HCT116 (cell line): ENCODE measurements at regions not wholly inside any gene's neighbourhood (a gene's known extent, or its start where the extent isn't known, plus 50 kb on each side); places are given as distances from the start of the nearest gene placed in this dataset.

Experiments
- ATAC-seq: fragments of 200-7000 bp; cut with Tn5 transposase; 2 replicates; pipeline ENCODE4 v1.9.1; 2020; ENCODE audit warnings: mild to moderate bottlenecking, moderate library complexity
- BruUV-seq: library from RNA; stranded (reverse); fragments of 400-500 nt; replicated peaks from 2 replicates; lab custom pipeline; 2021; lab: Mats Ljungman, UMichigan
- CTCF ChIA-PET: fragments of 300-600 bp; sonication (Branson Sonifier 250); formaldehyde crosslinking; loops from one replicate; lab custom pipeline; 2021; ENCODE audit warnings: antibody characterized with exemption; lab: Charles Lee
- POLR2A ChIA-PET: fragments of 300-600, 350-600 bp; sonication (Branson Sonifier 250); formaldehyde crosslinking; loops from one replicate; lab custom pipeline; 2021; ENCODE audit warnings: antibody characterized with exemption; lab: Charles Lee
- RAD21 ChIA-PET, 2 experiments: fragments of 300-600 bp; sonication (Branson Sonifier 250); formaldehyde crosslinking; loops; one replicate each; lab custom pipeline; 2023; ENCODE audit warnings: low total read pairs in 2 of 2; ENCODE audit not compliant: uncharacterized antibody in 2 of 2, unreplicated experiment in 2 of 2, low non-redundant PET in 1 of 2; lab: Charles Lee
- DNase-seq: peaks from one replicate; pipeline ENCODE4 v3.0.0-alpha.2; 2010; ENCODE audit warnings: low read depth, low spot score
- H2AFZ ChIP-seq: fragments of 200-600 bp; shearing (Covaris generic), sonication (generic); 2 replicates; pipeline ENCODE4 v1.6.1; 2017; ENCODE audit warnings: low read depth, mixed run types, mixed read lengths, antibody characterized with exemption, low read length; ENCODE audit not compliant: poor library complexity, severe bottlenecking
- H3K27ac ChIP-seq: 2 replicates; pipeline ENCODE4 v1.5.1; 2012; ENCODE audit warnings: low read depth, low read length
- H3K27me3 ChIP-seq: fragments of 200-600 bp; sonication (generic); 2 replicates; pipeline ENCODE4 v1.6.1; 2016; ENCODE audit warnings: mixed run types, low read length, mixed read lengths; ENCODE audit not compliant: insufficient read depth
- H3K36me3 ChIP-seq, 2 experiments: fragments of 200-500 bp in 1 of 2; fragments of 200-600 bp in 1 of 2; sonication (Bioruptor generic) in 1 of 2; sonication (generic) in 1 of 2; 2 replicates each; pipeline versions ENCODE4 v1.5.1 to v1.6.1; 2014 to 2016; ENCODE audit warnings: low read length in 2 of 2, inconsistent platforms in 1 of 2, mixed read lengths in 1 of 2, mixed run types in 1 of 2; ENCODE audit not compliant: insufficient read depth in 2 of 2, control insufficient read depth in 1 of 2
- H3K4me1 ChIP-seq, 2 experiments: fragments of 200-600 bp in 1 of 2; sonication (generic) in 1 of 2; 2 replicates each; pipeline versions ENCODE4 v1.5.1 to v1.6.1; 2012 to 2017; ENCODE audit warnings: low read length in 2 of 2, inconsistent platforms in 1 of 2, mild to moderate bottlenecking in 1 of 2, mixed read lengths in 1 of 2, mixed run types in 1 of 2, moderate library complexity in 1 of 2; ENCODE audit not compliant: insufficient read depth in 2 of 2, control insufficient read depth in 1 of 2
- H3K4me2 ChIP-seq: fragments of 200-600 bp; sonication (generic); 2 replicates; pipeline ENCODE4 v1.6.1; 2017; ENCODE audit warnings: mixed run types, low read length, mixed read lengths
- H3K4me3 ChIP-seq, 2 experiments: fragments of 200-600 bp in 1 of 2; sonication (generic) in 1 of 2; replicated peaks in 1 of 2; 2 replicates each; pipeline ENCODE4 v1.5.1; 2011 to 2016; ENCODE audit warnings: low read length in 2 of 2, control low read depth in 1 of 2, low read depth in 1 of 2, mild to moderate bottlenecking in 1 of 2, mixed read lengths in 1 of 2, mixed run types in 1 of 2
- H3K79me2 ChIP-seq: fragments of 200-600 bp; sonication (generic); 2 replicates; pipeline ENCODE4 v1.6.1; 2017; ENCODE audit warnings: mild to moderate bottlenecking, mixed run types, low read length, moderate library complexity, mixed read lengths; ENCODE audit not compliant: insufficient read depth
- H3K9ac ChIP-seq: fragments of 200-600 bp; sonication (generic); 2 replicates; pipeline ENCODE4 v1.6.1; 2016; ENCODE audit warnings: low read length, mixed read lengths
- H3K9me2 ChIP-seq: fragments of 200-600 bp; sonication (generic), shearing (Covaris generic); 2 replicates; pipeline ENCODE4 v1.6.1; 2017; ENCODE audit warnings: mixed run types, mild to moderate bottlenecking, moderate library complexity; ENCODE audit not compliant: insufficient read depth
- H3K9me3 ChIP-seq, 2 experiments: fragments of 200-500 bp in 1 of 2; fragments of 200-600 bp in 1 of 2; sonication (Bioruptor generic) in 1 of 2; sonication (generic) in 1 of 2; 2 replicates each; pipeline ENCODE4 v1.6.1; 2014 to 2017; ENCODE audit warnings: low read length in 2 of 2, mixed read lengths in 2 of 2, inconsistent platforms in 1 of 2, low read depth in 1 of 2, mild to moderate bottlenecking in 1 of 2, mixed run types in 1 of 2, moderate library complexity in 1 of 2; ENCODE audit not compliant: control insufficient read depth in 1 of 2, insufficient read depth in 1 of 2
- H4K20me1 ChIP-seq: fragments of 200-600 bp; sonication (generic), shearing (Covaris generic); 2 replicates; pipeline ENCODE4 v1.6.1; 2017; ENCODE audit warnings: mixed run types, mild to moderate bottlenecking, moderate library complexity; ENCODE audit not compliant: insufficient read depth
- ATF3 ChIP-seq: IDR thresholded peaks from 2 replicates; pipeline ENCODE4 v1.6.1; 2012
- CBX3 ChIP-seq: IDR thresholded peaks from 2 replicates; pipeline ENCODE4 v1.6.1; 2012; ENCODE audit warnings: low read depth
- CEBPB ChIP-seq: IDR thresholded peaks from 2 replicates; pipeline ENCODE4 v1.6.1; 2012; ENCODE audit warnings: low read depth
- EGR1 ChIP-seq: IDR thresholded peaks from 2 replicates; pipeline ENCODE4 v1.6.1; 2012; ENCODE audit warnings: low read depth
- ELF1 ChIP-seq: IDR thresholded peaks from 2 replicates; pipeline ENCODE4 v1.6.1; 2012; ENCODE audit warnings: low read depth, borderline replicate concordance
- EZH2 ChIP-seq: fragments of 200-600 bp; sonication (generic); IDR thresholded peaks from 2 replicates; pipeline ENCODE4 v1.6.1; 2017; ENCODE audit warnings: antibody characterized with exemption, mixed run types
- FOSL1 ChIP-seq: IDR thresholded peaks from 2 replicates; pipeline ENCODE4 v1.6.1; 2012; ENCODE audit warnings: low read depth
- JUND ChIP-seq: IDR thresholded peaks from 2 replicates; pipeline ENCODE4 v1.6.1; 2012
- POLR2A ChIP-seq: IDR thresholded peaks from 2 replicates; pipeline ENCODE4 v1.7.0; 2011; ENCODE audit warnings: borderline replicate concordance; ENCODE audit not compliant: insufficient read depth, insufficient read length; ENCODE audit errors: extremely low read depth
- POLR2AphosphoS5 ChIP-seq: IDR thresholded peaks from 2 replicates; pipeline ENCODE4 v1.6.1; 2011; ENCODE audit warnings: mild to moderate bottlenecking, low read depth, low read length, moderate library complexity
- REST ChIP-seq: IDR thresholded peaks from 2 replicates; pipeline ENCODE4 v1.6.1; 2012; ENCODE audit warnings: low read depth
- SP1 ChIP-seq: IDR thresholded peaks from 2 replicates; pipeline ENCODE4 v1.6.1; 2012; ENCODE audit warnings: low read depth
- SRF ChIP-seq: IDR thresholded peaks from 2 replicates; pipeline ENCODE4 v1.6.1; 2012; ENCODE audit warnings: low read depth
- TCF7L2 ChIP-seq: IDR thresholded peaks from 2 replicates; pipeline ENCODE4 v1.7.0; 2011; ENCODE audit warnings: borderline replicate concordance, inconsistent platforms; ENCODE audit not compliant: insufficient read depth, insufficient read length; ENCODE audit errors: extremely low read depth
- YY1 ChIP-seq: IDR thresholded peaks from 2 replicates; pipeline ENCODE4 v1.6.1; 2011; ENCODE audit warnings: low read length, low read depth, moderate library complexity, mild to moderate bottlenecking; ENCODE audit not compliant: insufficient replicate concordance; ENCODE audit errors: extremely low read depth
- ZBTB33 ChIP-seq: IDR thresholded peaks from 2 replicates; pipeline ENCODE4 v1.6.1; 2011; ENCODE audit warnings: mild to moderate bottlenecking, low read length, moderate library complexity; ENCODE audit not compliant: insufficient replicate concordance; ENCODE audit errors: extremely low read depth
- ZFX ChIP-seq: fragments of 450-650 bp; IDR thresholded peaks from 2 replicates; pipeline ENCODE4 v1.6.1; 2017
- ZNF274 ChIP-seq: fragments of 200-500 bp; sonication (Bioruptor generic); IDR thresholded peaks from 2 replicates; pipeline ENCODE4 v1.6.1; 2014; ENCODE audit warnings: mild to moderate bottlenecking, low read depth, low read length, inconsistent platforms
- intact Hi-C: fragments of 100-400 bp; cut with micrococcal nuclease; formaldehyde crosslinking; loops from 2 replicates; pipeline ENCODE4 v1.10.0; 2022

- Histone ChIP-seq H3K9me2 (no peaks in the 10 kb centered on the region), H3K9me3 (no peaks in the 10 kb centered on the region), H3K4me1 (peaks cover 19 to 31% of the 10 kb centered on the region in 2 experiments), H3K27me3 (no peaks in the 10 kb centered on the region)
- no peak for TF ChIP-seq ELF1
- TF ChIP-seq POLR2A, result no peak
- no peak for TF ChIP-seq SRF
- no peak for TF ChIP-seq REST
- no peak for TF ChIP-seq EGR1
- no peak for TF ChIP-seq ZBTB33
- TF ChIP-seq ZNF274, result no peak
- TF ChIP-seq FOSL1, result no peak
- no peak for TF ChIP-seq ATF3
- no peak for TF ChIP-seq CEBPB
- no peak for TF ChIP-seq CBX3
- no peak for TF ChIP-seq EZH2
- TF ChIP-seq ZFX, result no peak
- no peak for TF ChIP-seq SP1
- no peak for TF ChIP-seq POLR2AphosphoS5
- TF ChIP-seq TCF7L2, result no peak
- TF ChIP-seq JUND, result no peak
- TF ChIP-seq YY1, result no peak
- TF ChIP-seq, all 23 proteins: peak for 0
- ATAC-seq (no peak), DNase-seq (no peak)
- no TSS peak for BruUV-seq
- Histone ChIP-seq H3K36me3 (no peaks in the 10 kb centered on the region), H2AFZ (no peak overlapping the region), H3K4me3 (no peak overlapping the region), H3K27ac (peak overlapping the region; percentile 98; the same call in 1 of the 2 replicates), H3K4me2 (peak overlapping the region; percentile 79; the same call in 1 of the 2 replicates), H3K9ac (no peak overlapping the region), H3K79me2 (no peaks in the 10 kb centered on the region), H4K20me1 (no peaks in the 10 kb centered on the region)
- POLR2A ChIA-PET, result interaction anchor here (1.3 to 2.1 kb wide), 2 partner anchors 8 to 9 kb away, joined by 5 read pairs; a partner anchor contains a TSS
- RAD21 ChIA-PET, result interaction anchor here in 1 of 2 experiments (0.7 kb wide), 1 partner anchor 92 kb away, joined by 3 read pairs; no protein-coding TSS in a partner anchor
- intact Hi-C loops, result no loop called here
- CTCF ChIA-PET, result no interaction called here
Observed at GRCh38 chr6:26206868-26207801, 119.9 kb downstream of the HFE start.
